GM12872 (cell line): ENCODE measurements at regions not wholly inside any gene's neighbourhood (a gene's known extent, or its start where the extent isn't known, plus 50 kb on each side); places are given as distances from the start of the nearest gene placed in this dataset.

ENCODE experiments used
- TF ChIP-seq, protein P1 (sequence below): IDR thresholded peaks from 3 replicates; pipeline ENCODE4 v1.5.1; 2011; ENCODE audit warnings: low read depth, mild to moderate bottlenecking, low read length, moderate library complexity; ENCODE audit not compliant: insufficient read depth

DNA sequence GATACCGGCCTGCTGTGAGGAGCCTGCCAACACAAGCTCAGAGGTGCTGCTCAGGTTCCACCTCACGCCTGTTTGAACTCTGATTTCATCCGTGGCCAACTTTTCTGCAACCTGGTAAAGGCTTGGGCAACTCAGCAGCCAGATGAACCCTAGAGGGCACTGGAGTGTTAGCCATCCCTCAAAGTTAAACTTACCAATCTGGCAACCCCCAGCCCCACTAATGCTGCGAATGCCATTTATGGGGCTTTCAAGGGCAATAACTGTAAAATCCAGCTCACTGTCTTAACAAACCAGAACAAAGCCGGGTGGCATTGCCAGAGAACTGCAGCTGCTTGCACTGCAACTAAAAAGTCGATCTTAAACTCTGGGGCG lies 105.5 kb downstream of the AXIN2 start:
- TF ChIP-seq, protein P1, sequence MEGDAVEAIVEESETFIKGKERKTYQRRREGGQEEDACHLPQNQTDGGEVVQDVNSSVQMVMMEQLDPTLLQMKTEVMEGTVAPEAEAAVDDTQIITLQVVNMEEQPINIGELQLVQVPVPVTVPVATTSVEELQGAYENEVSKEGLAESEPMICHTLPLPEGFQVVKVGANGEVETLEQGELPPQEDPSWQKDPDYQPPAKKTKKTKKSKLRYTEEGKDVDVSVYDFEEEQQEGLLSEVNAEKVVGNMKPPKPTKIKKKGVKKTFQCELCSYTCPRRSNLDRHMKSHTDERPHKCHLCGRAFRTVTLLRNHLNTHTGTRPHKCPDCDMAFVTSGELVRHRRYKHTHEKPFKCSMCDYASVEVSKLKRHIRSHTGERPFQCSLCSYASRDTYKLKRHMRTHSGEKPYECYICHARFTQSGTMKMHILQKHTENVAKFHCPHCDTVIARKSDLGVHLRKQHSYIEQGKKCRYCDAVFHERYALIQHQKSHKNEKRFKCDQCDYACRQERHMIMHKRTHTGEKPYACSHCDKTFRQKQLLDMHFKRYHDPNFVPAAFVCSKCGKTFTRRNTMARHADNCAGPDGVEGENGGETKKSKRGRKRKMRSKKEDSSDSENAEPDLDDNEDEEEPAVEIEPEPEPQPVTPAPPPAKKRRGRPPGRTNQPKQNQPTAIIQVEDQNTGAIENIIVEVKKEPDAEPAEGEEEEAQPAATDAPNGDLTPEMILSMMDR: 0 out of 3 replicates have a peak, but pooled peaks have one; percentile 12

DNA sequence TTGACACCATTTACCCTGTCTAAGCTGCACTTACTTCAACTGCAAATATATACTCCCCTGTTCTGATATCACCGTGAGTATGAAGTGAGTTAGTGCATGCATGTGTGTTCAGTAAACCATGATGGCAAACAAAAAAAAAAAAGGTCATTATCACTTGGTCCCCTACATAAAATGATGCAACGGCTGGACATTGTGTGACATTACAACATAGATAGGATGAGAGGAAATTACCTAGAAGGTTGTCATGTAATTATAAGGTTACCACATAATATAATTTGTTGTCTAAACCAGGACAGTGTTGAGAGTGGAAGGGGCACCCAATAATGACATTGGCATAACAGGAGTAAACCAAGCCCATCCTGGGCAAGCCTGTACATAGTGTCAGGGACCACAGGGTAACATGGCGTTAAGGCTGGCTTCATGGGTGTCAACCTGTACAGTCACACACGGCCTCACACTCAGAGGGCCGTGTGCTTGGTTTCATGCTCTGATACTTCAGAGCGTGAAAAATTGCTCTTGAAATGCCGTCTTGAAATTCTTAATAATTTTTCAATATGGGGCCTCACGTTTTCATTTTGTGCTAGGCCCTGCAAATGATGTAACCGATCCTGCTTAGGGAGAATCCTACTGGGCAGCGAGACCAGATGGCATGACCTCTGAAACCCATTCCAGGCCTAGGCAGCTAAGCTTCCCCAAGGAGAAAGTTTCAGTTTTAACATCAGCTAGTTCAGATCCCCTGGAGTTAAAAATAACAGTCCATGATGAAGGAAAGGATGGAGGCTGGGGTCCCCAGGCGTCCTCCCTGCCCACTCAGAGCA lies 106.1 kb downstream of the AXIN2 start:
- TF ChIP-seq, protein P1: no peak

- TF ChIP-seq, protein P1: no peak
Measured at GRCh38 chr17:65453204-65453931, 108.1 kb downstream of the AXIN2 start.

- TF ChIP-seq, protein P1: no peak
Measured at GRCh38 chr17:65449495-65449894, 112.0 kb downstream of the AXIN2 start.

- TF ChIP-seq, protein P1: no peak
Measured at GRCh38 chr17:65447823-65448222, 113.6 kb downstream of the AXIN2 start.

DNA sequence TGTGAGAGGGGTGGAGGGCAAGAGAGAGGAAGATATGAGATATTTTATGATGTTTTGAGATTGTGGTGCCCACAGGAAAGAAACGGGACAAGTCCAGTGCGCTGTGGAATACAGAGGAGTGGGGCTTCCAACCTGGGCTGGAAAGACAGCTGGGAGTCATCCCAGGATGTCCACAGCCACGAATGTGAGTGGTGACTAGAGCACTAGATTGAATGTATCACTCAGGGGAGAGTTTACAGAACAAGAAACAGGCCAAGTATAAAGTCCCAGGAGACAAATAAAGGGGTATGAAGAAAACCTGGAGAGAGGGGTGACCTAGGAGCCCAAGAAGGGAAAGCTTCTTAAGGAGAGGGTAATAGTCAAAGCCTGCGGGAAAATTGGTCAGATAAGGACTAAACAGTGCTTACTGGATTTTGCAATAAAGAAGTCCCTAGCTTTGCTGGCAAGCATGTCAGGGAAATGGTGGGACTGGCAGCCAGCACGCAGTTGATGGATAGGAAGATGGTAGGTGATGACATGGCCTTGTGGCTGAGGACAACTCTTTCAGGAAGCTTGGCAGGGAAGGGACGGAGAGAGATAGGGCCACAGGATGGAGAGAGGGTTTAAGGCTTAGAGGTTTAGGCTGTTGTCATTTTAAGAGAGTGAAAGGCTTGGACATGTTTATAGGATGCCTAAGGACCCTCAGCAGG lies 114.5 kb downstream of the AXIN2 start:
- TF ChIP-seq, protein P1: no peak

- TF ChIP-seq, protein P1: no peak
Measured at GRCh38 chr17:65446043-65446442, 115.4 kb downstream of the AXIN2 start.
